ENCODE measurements at regions not wholly inside any gene's neighbourhood (a gene's known extent, or its start where the extent isn't known, plus 50 kb on each side); places are given as distances from the start of the nearest gene placed in this dataset.

GRCh38 chr1:232561381-232561780 lies 68.6 kb downstream of the SIPA1L2 start:
- 80 to 100% methylated on average over 1 of the region's 2 CpGs for WGBS, 2 donors (ENCODE audit: low coverage in 1 of 2)
- ATAC-seq = no peak
- H3K4me1 ChIP-seq = peaks cover 3 to 84% (median 21%) of the 10 kb centered on the region in 3 donors

GRCh38 chr1:232560940-232561339 lies 69.0 kb downstream of the SIPA1L2 start:
- Histone ChIP-seq H3K4me3 (no peak overlapping the region), H3K27me3 (no peaks in the 10 kb centered on the region), H3K4me1 (peaks cover 3 to 84% (median 21%) of the 10 kb centered on the region in 3 donors), H3K27ac (no peak overlapping the region), H3K9me3 (no peaks in the 10 kb centered on the region), H3K36me3 (no peaks in the 10 kb centered on the region)
- TF ChIP-seq EP300 (IDR thresholded peaks at IDR 0.05) (no peak), POLR2AphosphoS5 (IDR thresholded peaks at IDR 0.05) (no peak)
- ATAC-seq = no peak
- WGBS, 2 donors (ENCODE audit: low coverage in 1 of 2) = 93 to 97% methylated on average over 5 of the region's 5 CpGs

More at GRCh38 chr1:232561381-232561780, 68.6 kb downstream of the SIPA1L2 start:
- no peak overlapping the region for H3K27ac ChIP-seq
- H3K36me3 ChIP-seq = no peaks in the 10 kb centered on the region
- no peak for TF ChIP-seq POLR2AphosphoS5 (IDR thresholded peaks at IDR 0.05)
- no peak for TF ChIP-seq POLR2A (IDR thresholded peaks at IDR 0.05)
- TF ChIP-seq CTCF (IDR thresholded peaks at IDR 0.05) = no peak
- no peak for TF ChIP-seq EP300 (IDR thresholded peaks at IDR 0.05)
- H3K27me3 ChIP-seq = no peaks in the 10 kb centered on the region
- H3K9me3 ChIP-seq = no peaks in the 10 kb centered on the region
- H3K4me3 ChIP-seq = no peak overlapping the region

- Histone ChIP-seq H3K36me3 (no peaks in the 10 kb centered on the region), H3K27ac (peak overlapping the region in 1 of 4 donors; percentile 11), H3K4me1 (peaks cover 20 to 89% (median 24%) of the 10 kb centered on the region in 3 donors), H3K9me3 (no peaks in the 10 kb centered on the region), H3K27me3 (no peaks in the 10 kb centered on the region), H3K4me3 (no peak overlapping the region)
- ATAC-seq = no peak
- TF ChIP-seq POLR2A (IDR thresholded peaks at IDR 0.05) (no peak), POLR2AphosphoS5 (IDR thresholded peaks at IDR 0.05) (no peak), CTCF (IDR thresholded peaks at IDR 0.05) (no peak), EP300 (IDR thresholded peaks at IDR 0.05) (no peak)
- WGBS, 2 donors (ENCODE audit: low coverage in 1 of 2) = 56% methylated on average over 1 of the region's 1 CpG; no CpG with 5 or more reads in 1 of the 2 donors
Measured at GRCh38 chr1:232558954-232559353, 71.0 kb downstream of the SIPA1L2 start.

GRCh38 chr1:232557502-232558191 lies 72.3 kb downstream of the SIPA1L2 start:
- no peaks in the 10 kb centered on the region for H3K27me3 ChIP-seq
- no peaks in the 10 kb centered on the region for H3K9me3 ChIP-seq
- no peak overlapping the region for H3K4me3 ChIP-seq
- H3K27ac ChIP-seq = peak overlapping the region in 3 of 4 donors; percentile 25 to 54 (median 26)
- H3K4me1 ChIP-seq = peaks cover 28 to 92% (median 35%) of the 10 kb centered on the region in 3 donors
- no peak for ATAC-seq
- no peak for TF ChIP-seq CTCF (IDR thresholded peaks at IDR 0.05)
- no peak for TF ChIP-seq EP300 (IDR thresholded peaks at IDR 0.05)
- TF ChIP-seq POLR2A (IDR thresholded peaks at IDR 0.05) = no peak
- TF ChIP-seq POLR2AphosphoS5 (IDR thresholded peaks at IDR 0.05) = no peak
- WGBS, 2 donors (ENCODE audit: low coverage in 1 of 2) = 30 to 47% methylated on average over 3 of the region's 3 CpGs
- no peaks in the 10 kb centered on the region for H3K36me3 ChIP-seq

GRCh38 chr1:232557096-232557495 lies 72.8 kb downstream of the SIPA1L2 start:
- H3K27me3 ChIP-seq = no peaks in the 10 kb centered on the region
- peaks cover 28 to 92% (median 35%) of the 10 kb centered on the region in 3 donors for H3K4me1 ChIP-seq
- no peak for TF ChIP-seq POLR2AphosphoS5 (IDR thresholded peaks at IDR 0.05)
- TF ChIP-seq EP300 (IDR thresholded peaks at IDR 0.05) = no peak
- TF ChIP-seq CTCF (IDR thresholded peaks at IDR 0.05) = no peak
- no peak for TF ChIP-seq POLR2A (IDR thresholded peaks at IDR 0.05)
- H3K36me3 ChIP-seq = no peaks in the 10 kb centered on the region
- WGBS, 2 donors (ENCODE audit: low coverage in 1 of 2) = 93 to 100% methylated on average over 2 to 7 of the region's 7 CpGs
- H3K4me3 ChIP-seq = no peak overlapping the region
- peak overlapping the region in 3 of 4 donors; percentile 3 to 54 (median 25) for H3K27ac ChIP-seq
- H3K9me3 ChIP-seq = no peaks in the 10 kb centered on the region
- no peak for ATAC-seq

Data from gastroesophageal sphincter (tissue), 4 donors.